NCI-H146 treated with DMSO at 0.1 percent for 48 hours (cell line): ENCODE measurements at regions not wholly inside any gene's neighbourhood (a gene's known extent, or its start where the extent isn't known, plus 50 kb on each side); places are given as distances from the start of the nearest gene placed in this dataset.
"Not testable (repeated sequence)": the region's sequence is repeated elsewhere in the genome, so short reads cannot be mapped to it uniquely, and the experiment has no call there.

Experiments used
- DNase-seq: peaks from one replicate; lab custom pipeline; 2025; ENCODE audit not compliant: unreplicated experiment; lab: John Stamatoyannopoulos, UW

DNA sequence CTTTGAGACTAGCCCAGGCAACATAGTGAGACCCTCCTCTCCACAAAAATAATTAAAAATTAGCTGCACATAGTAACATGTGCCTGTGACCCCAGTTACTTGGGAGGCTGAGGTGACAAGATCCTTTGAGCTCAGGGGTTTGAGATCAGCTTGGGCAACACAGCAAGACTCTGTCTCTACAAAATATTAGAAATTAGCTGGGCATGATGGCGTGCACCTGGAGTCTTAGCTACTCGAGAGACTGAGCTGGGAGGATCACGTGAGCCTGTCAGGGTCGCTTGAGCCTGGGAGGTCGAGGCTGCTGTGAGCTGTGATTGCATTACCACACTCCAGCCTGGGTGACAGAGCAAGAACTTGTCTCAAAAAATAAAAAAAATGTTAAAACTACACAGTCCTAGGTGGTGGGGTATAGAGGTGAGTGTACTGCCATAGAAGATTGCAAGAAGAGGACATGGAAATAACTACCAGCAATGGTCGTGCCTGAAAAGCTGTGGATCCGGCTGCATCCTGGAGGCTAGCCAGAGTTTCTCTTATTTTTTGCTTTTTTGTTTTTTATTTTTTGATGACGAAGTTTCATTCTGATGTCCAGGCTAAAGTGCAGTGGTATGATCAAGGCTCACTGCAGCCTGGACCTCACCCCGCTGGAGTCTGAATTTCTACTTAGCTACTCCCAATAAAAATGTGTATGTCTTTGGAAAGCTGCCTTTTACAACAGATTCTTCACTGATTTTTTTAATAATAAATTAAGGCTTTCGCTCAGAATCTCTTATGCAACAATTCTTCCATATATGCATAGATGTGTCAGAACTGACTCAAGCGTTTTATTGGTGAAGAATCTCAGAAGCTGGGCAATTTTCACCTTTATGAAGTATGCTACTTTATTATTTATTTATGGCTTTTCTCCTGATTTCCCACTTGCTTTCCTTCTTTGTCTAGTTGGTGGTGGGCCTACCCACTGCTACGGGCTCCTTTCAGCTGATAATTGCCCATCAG lies 393.8 kb downstream of the TSHZ3 start:
- no peak for DNase-seq

DNA sequence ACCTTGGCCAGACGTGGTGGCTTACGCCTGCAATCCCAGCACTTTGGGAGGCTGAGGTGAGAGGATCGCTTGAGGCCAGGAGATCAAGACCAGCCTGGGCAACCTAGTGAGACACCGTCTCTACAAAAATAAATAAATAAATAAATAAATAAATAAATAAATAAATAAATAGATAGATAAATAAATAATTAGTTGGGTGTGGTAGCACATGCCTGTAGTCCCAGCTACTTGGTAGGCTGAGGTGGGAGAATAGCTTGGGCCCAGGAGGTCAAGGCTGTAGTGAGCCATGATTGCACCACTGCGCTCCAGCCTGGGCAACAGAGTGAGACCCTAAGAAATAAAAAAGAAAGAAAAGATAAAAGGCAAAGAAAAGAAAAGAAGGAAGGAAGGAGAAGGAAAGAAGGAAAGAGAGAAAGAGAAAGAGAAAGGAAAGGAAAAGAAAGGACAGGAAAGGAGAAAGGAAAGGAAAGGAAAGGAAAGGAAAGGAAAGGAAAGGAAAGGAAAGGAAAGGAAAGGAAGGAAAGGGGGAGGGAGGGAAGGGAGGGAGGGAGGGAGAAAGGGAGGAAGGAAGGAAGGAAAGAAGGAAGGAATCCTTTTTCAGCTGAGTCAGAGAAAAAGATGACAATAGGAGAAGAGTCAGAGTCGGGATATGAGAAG lies 404.8 kb downstream of the TSHZ3 start:
- not testable (repeated sequence) for DNase-seq

DNA sequence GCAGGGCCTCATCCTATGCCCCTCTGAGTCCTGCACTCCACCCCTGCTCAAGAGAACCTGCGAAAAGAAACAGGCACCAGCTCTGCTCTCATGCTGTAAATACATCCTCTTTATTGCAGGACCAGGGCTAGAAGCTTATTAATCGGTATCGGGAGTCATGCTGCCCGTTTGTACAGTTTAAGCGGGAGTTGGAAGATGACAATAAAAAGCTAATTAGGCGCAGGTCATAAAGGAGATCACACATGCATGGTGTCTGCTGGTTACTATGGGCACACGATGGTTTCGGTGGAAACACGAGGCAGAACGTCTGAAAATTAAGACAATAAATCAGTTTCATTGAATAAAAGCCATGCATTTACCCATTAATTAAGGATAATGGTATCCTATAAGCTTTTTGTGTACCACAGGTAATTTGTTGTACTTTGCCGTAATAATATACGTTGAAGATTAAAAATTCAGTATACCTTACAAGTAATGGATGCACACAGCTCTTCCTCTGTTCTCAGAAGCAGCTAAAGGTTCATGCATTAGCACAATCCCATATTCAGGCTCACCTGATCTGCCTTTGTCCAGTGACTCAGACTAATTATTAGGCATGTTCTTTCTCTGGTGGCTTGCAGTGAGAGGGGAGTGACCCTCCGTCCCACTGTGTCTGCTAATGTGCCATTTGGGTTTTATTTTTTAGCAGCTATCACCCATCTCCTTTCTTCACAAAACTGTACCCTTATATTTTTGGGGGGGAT lies 406.0 kb downstream of the TSHZ3 start:
- no peak for DNase-seq

DNA sequence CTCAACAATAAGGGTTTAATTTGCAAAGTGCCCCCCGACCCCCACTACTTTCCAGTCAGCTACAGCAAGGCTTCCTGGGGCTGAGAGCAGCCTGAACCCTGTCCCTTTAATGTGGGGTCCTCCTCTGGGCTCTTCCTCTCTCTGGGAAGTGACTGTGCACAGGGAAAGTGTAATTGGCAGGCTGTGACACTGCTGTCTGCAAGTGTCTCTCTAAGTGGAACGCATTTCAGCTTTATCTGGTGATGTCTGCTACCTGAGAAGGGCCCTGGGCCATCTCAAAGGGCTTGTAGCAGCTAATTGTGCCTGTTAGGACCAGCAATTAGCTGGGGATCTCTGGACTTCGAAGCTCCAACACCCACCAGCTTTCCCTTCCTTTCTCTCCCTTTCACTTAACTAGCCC lies 406.6 kb downstream of the TSHZ3 start:
- DNase-seq = no peak

DNA sequence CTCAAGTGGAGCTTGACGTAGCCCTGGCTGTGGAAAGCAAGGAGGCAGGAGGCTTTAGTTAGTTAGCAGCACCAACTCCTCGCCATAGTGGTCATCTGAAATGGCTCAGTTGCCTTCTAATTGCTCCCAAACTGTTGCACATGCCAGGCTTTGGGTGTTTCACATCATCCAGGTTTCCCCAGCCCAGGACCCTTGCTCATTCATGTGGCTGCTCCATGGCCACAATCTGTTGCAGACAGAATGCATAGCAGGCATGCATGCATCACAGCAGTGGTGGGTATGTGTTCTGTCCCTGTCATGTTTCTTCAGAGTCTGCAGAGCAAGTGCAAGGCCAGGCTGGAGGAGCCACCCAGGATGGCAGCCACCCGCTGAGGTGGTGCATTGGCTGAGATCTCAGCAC lies 407.6 kb downstream of the TSHZ3 start:
- no peak for DNase-seq

DNA sequence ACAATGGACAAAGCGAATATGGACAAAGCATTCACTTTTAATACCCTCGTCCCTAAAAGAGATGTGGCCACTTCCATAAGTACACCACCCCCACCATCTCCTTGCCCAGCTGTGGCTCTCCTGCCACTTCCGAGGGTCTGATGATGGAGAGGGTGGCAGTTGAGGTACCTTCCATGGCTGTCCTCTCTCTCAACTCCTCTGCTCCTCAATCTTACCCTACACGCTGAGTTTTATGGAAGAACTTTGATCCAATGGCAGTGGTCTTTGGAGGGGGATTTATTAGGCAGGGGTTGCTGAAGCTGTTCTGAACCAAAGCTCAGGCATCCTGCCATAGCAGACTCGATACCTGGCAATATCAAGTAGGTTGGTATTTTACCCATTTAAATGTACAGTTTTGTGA lies 413.0 kb downstream of the TSHZ3 start:
- no peak for DNase-seq

DNA sequence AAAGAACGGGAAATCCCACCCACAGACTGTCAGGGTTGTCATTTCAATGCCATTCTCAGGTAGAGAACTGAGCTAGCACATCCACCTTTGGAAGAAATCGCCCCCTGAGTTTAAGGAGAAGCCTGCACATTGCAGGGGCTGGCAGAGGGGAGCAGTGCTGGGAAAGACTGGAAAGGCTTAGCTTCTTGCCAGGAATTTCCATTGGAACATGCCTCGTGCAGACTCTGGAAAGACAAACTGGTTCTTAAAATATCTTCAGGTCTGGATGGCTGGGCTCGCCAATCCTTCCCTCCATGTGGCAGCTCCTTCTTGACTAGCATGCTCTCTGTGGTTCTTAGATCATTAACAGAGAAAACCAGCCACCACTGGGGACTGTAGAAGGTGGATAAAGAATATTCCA lies 414.1 kb downstream of the TSHZ3 start:
- DNase-seq = no peak

DNA sequence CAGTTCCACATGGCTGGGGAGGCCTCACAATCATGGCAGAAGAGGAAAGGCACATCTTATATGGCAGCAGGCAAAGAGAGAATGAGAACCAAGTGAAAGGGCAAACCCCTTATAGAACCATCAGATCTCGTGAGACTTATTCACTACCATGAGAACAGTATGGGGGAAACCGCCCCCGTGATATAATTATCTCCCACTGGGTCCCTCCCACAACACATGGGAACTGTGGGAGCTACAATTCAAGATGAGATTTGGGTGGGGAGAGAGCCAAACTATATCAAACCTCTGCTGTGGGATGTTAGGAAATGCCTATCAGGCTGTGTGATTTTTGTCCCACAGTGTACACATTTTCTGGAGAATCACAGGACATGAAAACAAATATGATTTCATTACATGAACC lies 415.8 kb downstream of the TSHZ3 start:
- not testable (repeated sequence) for DNase-seq

DNA sequence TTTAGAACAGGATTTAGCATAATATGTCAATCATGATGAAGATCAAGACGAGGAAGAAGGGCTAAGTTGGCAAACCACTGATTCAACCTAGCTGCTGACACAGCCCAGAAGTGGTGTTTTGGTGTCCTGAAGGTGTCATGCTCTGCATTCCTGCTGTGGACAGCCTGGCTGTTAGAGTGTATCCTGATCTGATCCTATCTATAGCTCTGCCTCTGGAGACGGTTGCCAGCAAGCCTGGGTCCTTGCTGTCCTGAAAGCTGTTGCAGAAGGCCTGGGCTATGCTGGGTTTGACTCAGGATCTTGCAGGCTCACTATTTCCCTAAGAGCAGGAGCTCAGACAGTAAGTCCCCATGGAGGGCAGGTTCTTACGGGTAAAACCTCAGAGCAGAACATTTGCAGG lies 416.4 kb downstream of the TSHZ3 start:
- no peak for DNase-seq

DNA sequence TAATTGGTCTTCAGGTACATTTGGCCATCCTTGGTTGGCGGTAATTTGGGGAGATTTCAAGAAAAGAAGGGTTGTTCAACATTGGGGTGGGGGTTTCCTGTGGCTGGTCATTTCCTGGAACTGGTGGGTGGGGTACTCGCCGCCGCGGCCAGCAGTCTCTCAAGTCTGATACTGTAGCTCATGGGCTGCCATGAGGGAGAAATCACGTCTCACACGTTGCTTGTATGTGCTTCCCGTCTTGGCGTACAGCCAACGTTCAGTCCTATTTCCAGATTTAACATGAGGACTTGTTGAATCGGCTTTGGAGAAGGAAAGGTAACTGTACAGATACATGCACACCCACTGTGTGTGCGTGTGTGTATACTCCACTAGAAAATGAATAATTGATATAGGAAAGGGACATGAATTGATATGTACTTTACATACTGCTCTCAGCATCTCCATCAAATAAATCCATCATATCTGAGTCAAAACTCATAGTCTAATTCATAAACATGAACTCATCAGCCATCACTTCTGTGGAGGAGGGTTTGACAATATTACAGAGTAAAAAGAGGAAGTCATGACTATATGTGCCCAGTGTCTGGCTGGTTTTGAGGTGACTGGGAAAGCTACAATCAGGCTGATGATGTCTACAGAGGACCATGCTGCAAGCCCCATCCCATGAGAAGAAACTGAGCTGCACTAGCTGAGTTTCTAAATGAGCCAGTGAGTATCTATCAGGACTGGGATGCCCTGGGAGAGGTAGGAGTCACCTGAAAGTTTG lies 418.1 kb downstream of the TSHZ3 start:
- DNase-seq = no peak

DNA sequence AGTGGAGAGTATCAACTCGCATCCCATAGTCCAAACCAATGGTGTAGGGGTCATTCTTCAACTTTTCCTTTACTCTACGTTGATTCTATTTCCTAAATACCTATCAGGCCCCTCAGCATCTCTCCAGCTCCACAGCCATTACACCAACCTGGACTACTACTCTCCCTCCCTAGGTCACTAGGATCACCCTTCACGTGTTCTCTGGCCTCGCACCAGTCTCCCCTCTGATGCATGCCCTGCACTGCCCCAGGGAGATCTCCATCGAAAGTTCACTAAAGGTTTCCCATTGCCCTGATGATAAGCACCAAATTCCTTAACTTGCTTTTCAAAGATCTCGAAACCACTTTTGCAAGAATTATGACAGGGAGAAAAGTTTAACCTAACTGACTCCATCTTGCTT lies 421.5 kb downstream of the TSHZ3 start:
- no peak for DNase-seq

DNA sequence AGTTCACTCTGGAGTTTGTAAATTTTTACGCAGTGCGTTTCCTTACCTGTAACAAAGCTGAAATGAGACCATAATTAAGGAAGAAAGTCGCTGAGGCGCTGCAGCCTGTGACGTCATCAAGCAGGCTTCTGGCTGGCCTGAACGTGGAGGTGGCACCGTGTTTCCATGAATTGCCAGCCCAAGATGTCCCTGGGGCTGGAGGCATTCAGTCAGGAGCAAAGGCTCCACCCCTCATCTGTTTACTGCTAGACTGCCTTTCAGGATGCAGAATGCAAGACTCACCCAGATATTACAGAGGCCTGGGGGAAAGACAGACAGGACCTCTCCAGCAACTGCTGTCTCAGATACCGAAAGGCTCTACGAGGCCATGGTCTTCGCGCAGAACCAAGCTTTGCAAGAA lies 424.6 kb downstream of the TSHZ3 start:
- DNase-seq = no peak

DNA sequence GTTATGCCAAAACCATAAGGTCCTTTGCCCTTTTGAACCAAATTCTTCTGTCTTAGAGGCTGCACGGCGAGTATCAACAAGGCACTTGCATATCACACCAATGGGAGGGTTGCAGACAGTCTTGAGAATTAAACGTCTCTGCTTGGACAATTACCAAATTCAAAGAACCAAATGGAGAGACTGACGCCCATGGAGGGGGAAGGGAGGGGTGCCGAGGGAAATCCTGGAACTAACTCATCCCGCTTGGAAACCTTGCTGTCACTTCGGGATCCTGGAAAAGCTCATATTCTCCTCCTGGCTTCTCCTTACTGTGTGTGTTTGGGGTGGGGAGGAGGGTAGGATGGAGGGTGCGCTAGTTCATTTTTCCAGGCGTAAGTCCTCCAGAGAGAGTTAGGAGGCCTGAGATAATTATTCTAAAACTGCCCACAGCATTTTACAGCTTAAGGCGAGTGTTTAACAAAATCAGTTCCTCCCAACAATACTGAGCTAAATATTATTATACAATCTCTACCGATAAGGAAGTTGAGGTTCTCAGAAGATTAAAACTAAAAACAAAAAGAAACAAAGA lies 425.1 kb downstream of the TSHZ3 start:
- no peak for DNase-seq

DNA sequence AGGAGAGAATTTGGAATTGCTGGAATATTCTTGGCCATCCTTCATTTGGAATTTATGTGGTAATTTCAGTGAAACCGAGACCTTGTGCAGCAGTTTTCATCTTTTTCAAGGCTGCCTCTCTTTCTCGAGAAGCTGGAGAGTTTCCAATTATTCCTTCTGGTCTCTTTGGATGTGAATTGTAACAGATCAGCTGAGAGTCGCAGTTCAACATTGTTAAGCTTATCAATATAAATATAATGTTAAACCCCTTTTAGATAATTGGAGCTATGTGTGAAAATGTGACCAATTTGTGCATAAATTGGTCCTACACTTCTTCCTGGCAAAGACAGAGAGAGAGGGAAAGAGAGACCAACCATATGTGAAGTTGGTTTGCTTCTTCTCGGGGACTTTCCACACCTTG lies 425.6 kb downstream of the TSHZ3 start:
- no peak for DNase-seq

DNA sequence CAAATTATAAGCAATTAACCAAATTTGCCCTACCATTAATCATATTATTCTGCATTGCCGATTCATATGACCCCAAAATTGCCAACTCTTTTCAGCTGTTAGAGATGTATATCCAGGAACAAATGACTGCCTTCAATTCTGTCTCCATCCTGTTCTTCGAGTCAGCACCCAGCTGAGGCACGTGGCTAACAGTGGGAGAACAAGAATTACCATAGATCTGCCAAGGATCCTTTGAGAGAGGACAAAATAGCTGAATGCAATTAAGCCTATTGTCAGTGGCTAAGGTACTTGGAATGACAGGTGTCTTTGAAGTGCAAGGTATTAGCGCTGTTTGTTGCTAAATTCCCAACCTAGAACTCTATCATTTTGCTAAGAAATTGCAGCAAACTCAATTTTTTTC lies 426.1 kb downstream of the TSHZ3 start:
- no peak for DNase-seq

DNA sequence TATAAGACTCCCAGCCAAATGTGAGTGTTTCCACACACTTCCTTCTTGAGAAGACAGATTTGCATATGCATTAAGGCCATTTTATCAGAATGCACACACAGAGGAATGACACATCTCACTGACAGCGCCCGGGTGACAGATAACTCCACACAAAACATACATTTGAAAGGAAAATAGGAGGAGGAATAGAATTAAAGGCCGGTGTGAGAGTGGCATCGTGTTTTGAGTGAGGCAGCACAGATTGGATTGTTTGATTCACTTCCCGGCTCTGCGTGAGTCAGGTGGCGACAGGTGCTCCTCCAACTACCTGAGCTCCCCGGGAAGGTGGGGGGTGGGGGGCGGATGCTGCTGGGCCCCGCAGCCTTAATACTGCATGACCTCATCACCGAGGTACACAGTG lies 429.0 kb downstream of the TSHZ3 start:
- no peak for DNase-seq

DNA sequence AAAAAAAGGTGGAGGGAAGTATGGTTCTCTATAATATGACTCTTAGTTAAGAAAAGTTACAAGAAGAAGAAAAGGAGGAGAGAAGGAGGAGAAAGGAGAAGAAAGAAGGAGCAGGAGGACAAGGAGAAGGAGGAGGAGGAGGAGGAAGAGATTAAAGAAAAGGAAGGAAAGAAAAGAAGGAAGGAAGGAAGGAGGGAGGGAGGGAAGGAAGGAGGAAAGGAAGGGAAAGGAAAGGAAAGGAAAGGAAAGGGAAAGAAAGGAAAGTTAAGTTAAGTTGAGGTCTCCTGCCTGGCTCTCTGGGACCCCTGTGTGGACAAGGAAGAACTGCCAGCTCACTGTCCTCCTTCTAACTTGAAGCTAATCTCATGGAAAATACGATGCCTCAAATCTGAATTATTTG lies 429.5 kb downstream of the TSHZ3 start:
- no peak for DNase-seq

DNA sequence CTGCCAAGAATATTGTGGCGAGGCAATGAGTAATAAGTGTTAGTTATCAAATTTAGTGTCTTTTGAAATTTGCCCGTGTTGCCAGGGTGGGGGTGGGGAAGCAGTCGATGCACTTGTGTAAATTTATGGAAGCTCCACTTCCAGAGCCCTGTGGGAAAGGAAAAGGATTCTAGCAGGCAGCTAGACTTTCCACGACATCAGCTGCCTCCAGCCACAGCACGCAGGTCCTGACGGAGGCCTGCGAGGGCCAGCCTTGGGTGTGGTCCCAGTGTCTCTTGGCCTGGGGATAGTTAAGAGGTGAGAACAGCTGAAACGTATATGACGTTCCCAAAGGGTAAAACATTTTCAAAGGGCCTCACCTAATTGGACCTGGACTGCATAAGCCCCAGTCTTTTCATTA lies 433.0 kb downstream of the TSHZ3 start:
- DNase-seq = no peak

DNA sequence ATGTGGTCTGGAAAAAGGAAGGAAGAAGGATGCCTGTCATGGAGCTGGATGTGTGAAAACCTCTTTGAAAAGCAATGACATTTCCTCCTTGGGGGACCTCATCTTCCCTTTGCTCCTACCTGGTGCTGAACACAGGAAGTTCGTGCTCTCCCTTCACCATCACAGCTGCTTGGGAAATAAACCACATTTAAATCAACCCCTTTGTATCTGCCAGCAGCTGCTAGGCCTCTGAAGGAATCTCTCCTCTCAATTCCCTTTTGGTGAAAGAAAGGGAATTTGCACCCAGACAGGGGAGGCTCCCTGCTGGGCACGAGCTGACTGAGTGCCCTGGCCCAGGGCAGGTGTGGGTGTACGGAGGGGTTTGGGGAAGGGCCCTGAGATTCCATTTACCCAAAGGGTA lies 437.7 kb downstream of the TSHZ3 start:
- DNase-seq = no peak

DNA sequence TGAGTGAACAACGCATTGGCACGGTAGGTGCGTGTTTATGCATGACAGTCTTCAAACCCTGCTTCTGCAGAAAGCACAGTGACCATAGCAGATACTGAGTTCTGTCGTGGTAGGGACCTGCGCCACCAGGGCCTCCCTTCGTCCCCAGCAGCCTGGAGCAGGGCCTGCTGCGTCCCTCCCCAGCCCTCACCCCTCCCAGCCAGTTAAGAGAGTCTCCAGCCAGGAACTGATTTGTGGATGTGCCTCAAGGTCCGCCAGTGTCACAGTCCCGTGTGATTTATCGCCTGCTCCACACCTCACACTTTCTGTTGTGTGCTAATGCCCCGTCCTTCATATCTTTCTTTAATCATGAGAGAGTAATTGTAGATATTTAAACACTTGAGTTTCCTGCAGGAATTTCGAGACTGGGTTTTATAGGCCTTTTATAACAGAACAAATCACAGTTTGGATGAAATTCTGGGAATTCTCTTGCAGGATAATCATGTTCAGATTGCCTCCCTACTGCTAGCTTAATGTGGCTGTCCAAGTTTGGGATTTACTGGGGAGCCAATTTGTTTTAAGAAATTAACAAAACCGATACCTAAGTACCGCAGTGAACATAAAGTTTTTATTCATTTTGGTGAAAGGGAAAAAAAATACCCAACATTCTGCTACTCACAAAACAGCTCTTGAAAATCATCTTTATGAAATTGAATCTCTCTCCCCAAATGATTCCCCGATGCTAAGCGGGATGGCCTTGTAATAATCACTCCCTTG lies 438.6 kb downstream of the TSHZ3 start:
- DNase-seq = no peak
